ENCODE measurements at regions not wholly inside any gene's neighbourhood (a gene's known extent, or its start where the extent isn't known, plus 50 kb on each side); places are given as distances from the start of the nearest gene placed in this dataset.

DNA sequence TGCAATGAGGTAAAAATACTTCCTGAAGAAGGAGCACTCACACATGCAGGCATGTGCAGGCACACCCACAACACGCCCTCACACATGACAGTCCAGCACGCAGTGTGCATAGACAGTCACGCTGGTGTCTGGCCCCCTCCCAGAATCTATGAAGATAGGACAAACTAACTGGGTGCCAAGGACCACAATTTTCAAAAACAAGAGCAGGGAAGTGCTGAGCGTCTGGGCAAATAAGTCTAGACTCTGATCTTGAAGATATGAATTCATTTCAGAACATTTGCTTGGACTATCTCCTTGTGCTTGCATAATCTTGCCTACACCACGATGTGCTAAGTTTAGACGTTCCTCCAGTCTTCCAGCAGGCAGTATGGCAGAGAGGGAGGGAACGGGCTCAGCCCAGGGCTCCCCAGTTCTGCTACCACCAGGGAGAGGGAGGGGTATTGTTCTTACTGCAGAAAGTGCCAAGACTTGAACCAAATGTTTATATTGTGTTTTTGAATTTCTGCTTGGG is 276.5 kb upstream of the KLF6 start:
- no peak for DNase-seq

- no peak for DNase-seq
Observed at GRCh38 chr10:4059471-4060138, 274.6 kb upstream of the KLF6 start.

DNA sequence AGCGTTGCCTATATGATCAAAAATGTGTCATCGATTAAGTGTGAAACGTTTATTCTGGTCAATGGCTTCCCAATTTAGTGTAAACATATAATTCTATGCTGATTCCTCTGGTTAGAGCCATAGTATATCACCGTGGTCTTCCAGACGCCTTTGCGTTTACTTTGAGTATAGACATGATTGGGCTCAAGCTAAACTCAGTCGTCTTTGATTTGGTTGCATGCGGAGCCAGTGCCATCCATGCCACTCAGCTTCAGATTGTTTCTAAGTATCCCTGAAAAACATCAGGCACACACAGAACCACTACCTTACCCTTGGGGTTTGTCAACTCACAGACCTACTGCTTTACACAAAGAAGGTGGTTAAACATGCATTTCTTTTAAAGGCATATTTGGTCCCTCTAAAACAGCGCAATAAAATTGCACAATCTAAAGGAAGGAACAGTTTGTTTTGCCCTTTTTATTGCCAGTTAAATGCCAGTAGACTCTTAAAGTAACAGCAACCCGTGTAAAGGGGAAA is 273.6 kb upstream of the KLF6 start:
- DNase-seq, result no peak

DNA sequence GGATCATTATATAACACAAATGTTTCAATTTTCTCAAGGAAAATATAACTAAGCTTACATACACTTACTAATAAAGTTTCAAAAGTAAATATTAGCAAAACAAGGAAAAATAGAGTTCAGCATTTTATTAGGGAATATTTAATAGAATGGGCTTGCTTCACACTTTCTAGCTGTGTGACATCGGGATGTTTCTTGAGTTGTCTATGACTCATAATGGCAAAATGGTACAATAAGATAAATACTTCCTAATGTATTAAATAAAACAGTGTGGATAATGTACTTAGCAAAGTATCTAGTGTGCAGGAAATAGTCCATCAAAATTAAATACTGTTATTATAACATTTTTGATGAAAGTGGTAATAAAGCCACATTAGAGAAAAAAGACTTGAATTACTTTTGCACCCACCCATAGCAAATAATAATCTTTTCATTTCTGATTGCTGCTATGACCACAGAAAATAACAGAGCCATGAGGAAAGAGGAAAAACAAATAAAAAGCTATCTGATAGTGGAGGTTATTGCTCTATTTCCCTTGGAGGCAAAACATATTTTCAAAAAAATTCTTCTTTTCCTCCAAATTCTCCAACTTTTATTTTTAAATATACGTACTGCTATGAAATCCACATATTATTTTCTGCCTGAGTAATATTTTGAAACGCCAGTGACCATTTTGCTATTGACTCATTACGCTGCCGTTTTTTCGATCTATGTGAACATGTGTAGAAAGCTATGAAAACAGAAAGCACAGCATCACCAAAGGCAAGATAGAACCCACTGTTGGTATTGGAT is 272.9 kb upstream of the KLF6 start:
- DNase-seq, result no peak

- DNase-seq, result no peak
Observed at GRCh38 chr10:4057021-4057420, 272.0 kb upstream of the KLF6 start.

GRCh38 chr10:4054656-4055435 is 269.8 kb upstream of the KLF6 start:
- no peak for DNase-seq

- no peak for DNase-seq
Observed at GRCh38 chr10:4053940-4054339, 268.9 kb upstream of the KLF6 start.

GRCh38 chr10:4051641-4052151 is 266.7 kb upstream of the KLF6 start:
- DNase-seq, result no peak

GRCh38 chr10:4051011-4051640 is 266.1 kb upstream of the KLF6 start:
- DNase-seq, result no peak

DNA sequence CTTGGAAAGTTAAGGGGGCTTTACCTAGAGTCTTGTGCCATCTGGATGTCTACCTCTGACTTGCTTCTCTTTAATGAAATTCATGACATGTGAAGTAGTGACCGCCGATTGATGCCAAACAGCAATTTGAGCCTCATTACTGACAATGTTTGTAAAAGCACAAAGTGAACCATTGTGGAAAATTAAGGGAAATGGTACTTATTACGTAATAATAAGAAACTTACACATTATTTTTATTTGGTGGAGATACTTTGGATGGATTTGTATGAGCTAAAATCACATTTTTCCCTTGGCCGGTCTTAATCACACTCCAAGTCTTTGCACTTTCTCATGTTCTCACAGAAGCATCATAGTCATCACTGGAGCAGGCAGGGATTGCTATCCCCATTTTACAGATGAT is 265.1 kb upstream of the KLF6 start:
- no peak for DNase-seq

- no peak for DNase-seq
Observed at GRCh38 chr10:4049348-4049747, 264.3 kb upstream of the KLF6 start.

DNA sequence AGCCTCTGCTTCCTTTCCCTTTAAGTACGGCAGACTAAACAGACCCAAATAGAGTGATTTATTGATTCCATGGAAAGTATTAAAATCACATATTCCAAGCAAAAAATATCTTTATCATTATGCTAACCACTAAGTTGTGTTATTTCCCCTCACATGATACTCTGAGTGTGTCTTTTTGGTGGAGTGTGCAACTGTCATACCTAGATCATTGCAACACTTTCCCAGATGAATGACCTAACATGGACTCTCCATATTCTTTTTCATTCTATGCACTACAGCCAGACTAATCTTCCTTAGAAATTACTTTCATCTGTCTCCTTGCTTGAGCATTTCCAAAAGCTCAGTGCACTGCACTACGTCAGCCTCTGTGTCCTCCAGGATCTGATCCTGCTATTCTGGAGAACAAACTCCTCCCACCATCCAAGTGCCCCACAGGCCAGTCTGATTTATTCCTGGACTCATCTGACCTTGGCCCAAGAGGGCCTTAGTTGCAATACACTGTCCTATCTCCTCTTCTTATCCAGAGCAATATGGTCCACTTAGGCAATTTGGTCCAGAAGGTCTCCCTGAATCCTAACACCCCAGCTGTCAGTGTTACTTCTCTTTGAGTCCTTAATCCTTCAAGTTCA is 263.3 kb upstream of the KLF6 start:
- DNase-seq, result no peak

- no peak for DNase-seq
Observed at GRCh38 chr10:4046712-4047354, 261.8 kb upstream of the KLF6 start.

DNA sequence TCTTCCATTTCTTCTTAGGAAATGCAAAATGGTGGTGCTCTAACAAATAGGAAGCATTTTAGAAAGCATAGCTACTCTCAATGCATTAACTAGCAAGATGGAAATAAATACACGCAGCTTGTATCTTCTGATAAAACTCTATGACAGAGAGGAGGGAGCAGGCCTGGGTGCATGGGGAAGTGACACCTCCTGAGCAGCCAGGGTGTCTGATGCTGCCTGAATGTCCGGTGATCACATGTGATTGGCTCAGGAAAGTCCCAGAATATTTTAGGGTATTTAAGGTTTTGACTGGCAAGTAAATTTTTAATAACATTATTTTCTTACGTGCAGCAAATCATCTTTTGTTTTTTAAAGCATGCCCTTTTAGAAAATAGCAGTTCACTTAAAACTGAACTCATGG is 261.0 kb upstream of the KLF6 start:
- DNase-seq, result no peak

- no peak for DNase-seq
Observed at GRCh38 chr10:4043897-4044665, 259.1 kb upstream of the KLF6 start.

GRCh38 chr10:4041635-4042034 is 256.6 kb upstream of the KLF6 start:
- no peak for DNase-seq

DNA sequence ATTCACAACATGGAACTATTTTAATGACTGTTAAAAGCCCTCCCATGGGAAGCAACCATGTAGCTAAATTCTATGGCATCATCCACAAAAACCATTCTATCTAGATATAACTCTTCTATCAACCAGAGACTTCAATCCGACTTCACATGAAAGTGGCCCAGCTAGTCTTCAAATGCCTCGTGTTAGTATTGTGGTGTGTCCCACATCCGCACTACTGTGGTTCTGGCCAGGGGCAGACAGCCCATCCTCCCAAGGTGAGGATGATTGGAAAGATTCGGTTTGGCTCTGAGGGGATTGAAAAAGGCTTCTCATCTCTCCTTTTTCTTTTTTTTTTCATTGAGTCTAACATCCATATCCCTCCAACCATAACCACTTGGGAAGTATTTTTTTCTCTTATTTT is 253.0 kb upstream of the KLF6 start:
- DNase-seq, result no peak

DNA sequence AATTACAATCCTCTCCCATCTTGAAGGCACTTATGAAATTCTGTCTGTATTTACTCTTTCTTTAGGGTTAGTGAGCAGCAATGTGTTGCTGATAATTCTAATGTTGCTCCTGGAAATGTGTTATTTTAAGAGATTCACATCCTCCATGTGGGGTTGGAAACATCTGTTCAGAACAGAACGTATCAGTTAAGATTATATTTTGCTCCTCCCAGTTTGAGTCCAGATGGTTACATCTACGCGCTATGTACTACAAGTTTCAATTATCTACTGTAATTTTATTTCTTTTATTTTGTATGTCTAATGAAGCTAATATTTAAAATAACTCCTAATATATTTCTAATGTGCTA is 250.6 kb upstream of the KLF6 start:
- DNase-seq, result no peak

GRCh38 chr10:4034907-4035598 is 250.0 kb upstream of the KLF6 start:
- peak; percentile 12 for DNase-seq

- DNase-seq, result no peak
Observed at GRCh38 chr10:4033341-4033896, 248.4 kb upstream of the KLF6 start.

Measured in stimulated activated CD4-positive, alpha-beta T cell treated with anti-CD3 and anti-CD28 coated beads, Interleukin-12 subunit alpha, Interleukin-12 subunit beta, amount 100 ng/mL, for 4 hours (primary cell).